GM23248 (cell line): ENCODE measurements at regions not wholly inside any gene's neighbourhood (a gene's known extent, or its start where the extent isn't known, plus 50 kb on each side); places are given as distances from the start of the nearest gene placed in this dataset.

Experiments
- DNase-seq: peaks from one replicate; pipeline ENCODE4 v3.0.0-alpha.2; 2015
- H2AFZ ChIP-seq: fragments of 200-600 bp; sonication (generic); 2 replicates; pipeline ENCODE4 v1.6.1; 2016; ENCODE audit warnings: antibody characterized with exemption
- H3F3A ChIP-seq: fragments of 200-600 bp; sonication (generic); 2 replicates; pipeline ENCODE4 v1.6.1; 2016; ENCODE audit warnings: mild to moderate bottlenecking, antibody characterized with exemption, mixed run types; ENCODE audit not compliant: insufficient read depth
- H3K27ac ChIP-seq: fragments of 200-600 bp; sonication (generic); 2 replicates; pipeline ENCODE4 v1.5.1; 2016; ENCODE audit warnings: mild to moderate bottlenecking
- H3K27me3 ChIP-seq: fragments of 200-600 bp; sonication (generic); replicated peaks from 2 replicates; pipeline ENCODE4 v1.6.1; 2016; ENCODE audit warnings: mild to moderate bottlenecking; ENCODE audit not compliant: insufficient read depth
- H3K36me3 ChIP-seq: fragments of 200-600 bp; sonication (generic); 2 replicates; pipeline ENCODE4 v1.6.1; 2016; ENCODE audit warnings: low read depth, mild to moderate bottlenecking
- H3K4me1 ChIP-seq: fragments of 200-600 bp; sonication (generic); 2 replicates; pipeline ENCODE4 v1.6.1; 2016; ENCODE audit warnings: mild to moderate bottlenecking; ENCODE audit not compliant: insufficient read depth
- H3K4me2 ChIP-seq: fragments of 200-600 bp; sonication (generic); one replicate; pipeline ENCODE4 v1.6.1; 2016; ENCODE audit warnings: mild to moderate bottlenecking; ENCODE audit not compliant: unreplicated experiment
- H3K4me3 ChIP-seq: fragments of 200-600 bp; sonication (generic); 2 replicates; pipeline ENCODE4 v1.5.1; 2016; ENCODE audit warnings: mild to moderate bottlenecking
- H3K79me2 ChIP-seq: fragments of 200-600 bp; sonication (generic); 2 replicates; pipeline ENCODE4 v1.6.1; 2016; ENCODE audit warnings: mild to moderate bottlenecking; ENCODE audit not compliant: insufficient read depth
- H3K9ac ChIP-seq: fragments of 200-600 bp; sonication (generic); 2 replicates; pipeline ENCODE4 v1.6.1; 2016; ENCODE audit warnings: mild to moderate bottlenecking
- H3K9me2 ChIP-seq: fragments of 200-600 bp; sonication (generic); 2 replicates; pipeline ENCODE4 v1.6.1; 2016; ENCODE audit warnings: mixed run types, mild to moderate bottlenecking, moderate library complexity; ENCODE audit not compliant: insufficient read depth
- H3K9me3 ChIP-seq: fragments of 200-600 bp; sonication (generic); one replicate; pipeline ENCODE4 v1.6.1; 2017; ENCODE audit warnings: low read depth
- H4K20me1 ChIP-seq: fragments of 200-600 bp; sonication (generic); 2 replicates; pipeline ENCODE4 v1.6.0; 2016; ENCODE audit not compliant: insufficient read depth
- EZH2 ChIP-seq: fragments of 200-600 bp; sonication (generic); IDR thresholded peaks from 2 replicates; pipeline ENCODE4 v1.6.1; 2018; ENCODE audit warnings: antibody characterized with exemption, mild to moderate bottlenecking; ENCODE audit not compliant: insufficient read depth, poor library complexity, severe bottlenecking
- EZH2phosphoT487 ChIP-seq: fragments of 200-600 bp; sonication (generic); IDR thresholded peaks from 2 replicates; pipeline ENCODE4 v1.6.1; 2018; ENCODE audit warnings: antibody characterized with exemption, moderate library complexity, mild to moderate bottlenecking, low read depth; ENCODE audit not compliant: insufficient read depth
- WGBS, 2 experiments: methylation state at CpG; one replicate each; pipeline ENCODE4 v1.1.6; 2015 to 2017; ENCODE audit warnings: low lambda C conversion rate in 2 of 2, low coverage in 1 of 2; ENCODE audit errors: missing lambda C conversion rate in 2 of 2; 5-methylcytosine and 5-hydroxymethylcytosine counted together
- in situ Hi-C: fragments of 300-500 bp; cut with MboI; formaldehyde crosslinking; loops from 2 replicates; pipeline ENCODE4 v1.15.0; 2020

DNA sequence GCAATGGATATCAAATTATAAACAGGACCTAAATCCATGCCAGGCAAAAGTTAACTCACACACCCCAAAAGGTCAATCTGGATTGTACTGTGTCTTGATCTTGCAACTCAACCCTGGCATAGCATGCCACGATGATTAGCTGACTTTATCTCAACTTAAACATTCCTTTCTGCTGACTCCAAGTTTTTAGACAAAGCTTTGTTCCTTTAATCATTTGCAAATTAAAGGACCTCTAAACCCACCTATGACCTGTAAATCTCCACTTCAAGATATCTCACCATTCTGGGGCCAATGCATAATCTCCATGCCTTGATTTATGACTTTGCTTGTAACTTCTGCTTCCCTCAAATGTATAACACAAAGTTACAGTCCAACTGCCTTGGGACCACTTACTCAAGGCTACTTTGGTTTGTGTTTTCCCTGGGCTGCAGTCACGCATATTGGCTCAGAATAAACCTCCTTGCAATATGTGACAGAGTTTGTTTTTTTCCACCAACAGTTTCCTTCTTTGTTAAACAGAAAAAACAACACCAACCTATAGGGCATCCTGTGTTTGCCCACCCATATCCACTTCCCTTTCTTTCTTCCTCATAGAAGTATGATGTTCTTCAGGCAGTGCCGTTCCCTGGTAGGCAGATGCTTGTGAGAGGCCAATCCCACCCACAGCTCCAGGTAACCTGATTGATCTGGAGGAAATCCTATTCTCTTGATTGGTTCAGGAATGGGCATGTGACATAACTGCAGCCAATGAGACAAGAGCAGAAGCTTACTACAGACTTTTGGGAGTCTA is 390.6 kb upstream of the ERCC4 start:
- Histone ChIP-seq H3K9me2 (no peaks in the 10 kb centered on the region), H3K27me3 (no peaks in the 10 kb centered on the region), H3K27ac (no peak overlapping the region), H3K4me1 (no peaks in the 10 kb centered on the region), H3K36me3 (no peaks in the 10 kb centered on the region), H3K79me2 (no peaks in the 10 kb centered on the region), H3K4me2 (no peak overlapping the region), H2AFZ (no peak overlapping the region), H3F3A (no peaks in the 10 kb centered on the region), H3K9me3 (no peaks in the 10 kb centered on the region), H3K9ac (no peak overlapping the region), H3K4me3 (no peak overlapping the region), H4K20me1 (no peaks in the 10 kb centered on the region)
- DNase-seq: no peak
- in situ Hi-C loops: no loop called here
- WGBS, 2 experiments: 26 to 33% methylated on average over 3 of the region's 3 CpGs
- TF ChIP-seq EZH2phosphoT487 (no peak), EZH2 (no peak)

DNA sequence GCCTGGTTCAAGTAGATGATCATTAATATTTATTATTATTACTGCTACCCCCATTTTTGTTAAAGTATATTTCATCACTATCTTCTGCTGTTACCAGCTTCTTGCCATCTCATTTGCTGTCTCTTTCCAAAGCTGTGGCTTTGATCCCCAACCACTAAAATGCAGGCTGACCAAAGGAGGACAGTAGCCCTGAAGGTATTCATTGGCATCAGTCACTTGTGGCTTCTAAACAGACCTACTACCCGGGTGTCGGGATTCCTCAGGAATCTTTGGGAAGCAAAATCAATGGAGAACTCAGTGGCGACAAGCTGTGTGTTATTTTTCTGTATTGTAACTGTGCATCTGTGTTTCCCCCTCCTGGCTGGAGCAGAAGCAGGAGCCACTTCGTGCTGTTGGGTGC is 379.2 kb upstream of the ERCC4 start:
- Histone ChIP-seq H3K4me1 (no peaks in the 10 kb centered on the region), H3K27me3 (no peaks in the 10 kb centered on the region), H3K4me3 (no peak overlapping the region), H3K9me3 (no peaks in the 10 kb centered on the region), H3K9me2 (no peaks in the 10 kb centered on the region), H3F3A (no peaks in the 10 kb centered on the region), H3K4me2 (no peak overlapping the region), H3K9ac (no peak overlapping the region), H3K79me2 (no peaks in the 10 kb centered on the region), H2AFZ (no peak overlapping the region), H3K27ac (no peak overlapping the region), H3K36me3 (no peaks in the 10 kb centered on the region), H4K20me1 (no peaks in the 10 kb centered on the region)
- no peak for TF ChIP-seq EZH2
- TF ChIP-seq EZH2phosphoT487: no peak
- 10 to 14% methylated on average over 4 of the region's 4 CpGs for WGBS, 2 experiments
- in situ Hi-C loops: no loop called here
- no peak for DNase-seq

DNA sequence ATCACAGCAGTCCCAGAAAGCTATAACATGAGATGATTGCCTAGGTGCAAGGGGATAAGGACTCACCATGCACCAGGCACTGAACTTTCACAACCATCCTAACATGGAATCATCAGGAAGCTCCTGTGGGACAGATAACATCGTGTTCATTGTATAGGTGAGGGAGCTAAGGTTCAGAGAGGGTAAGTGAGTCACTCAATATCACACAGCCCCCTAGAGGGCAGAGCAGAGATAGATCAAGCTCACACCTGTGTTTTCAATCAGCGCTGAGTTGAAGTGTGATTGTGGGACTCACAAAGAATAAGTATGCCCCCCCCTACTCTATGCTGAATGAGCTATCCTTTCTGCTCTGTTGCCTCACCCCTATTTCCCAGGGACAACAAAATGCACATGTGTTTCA is 377.7 kb upstream of the ERCC4 start:
- no peak overlapping the region for H3K4me2 ChIP-seq
- in situ Hi-C loops: no loop called here
- 3 to 15% methylated on average over 2 of the region's 2 CpGs for WGBS, 2 experiments
- no peak for DNase-seq
- H3K36me3 ChIP-seq: no peaks in the 10 kb centered on the region
- no peak overlapping the region for H3K4me3 ChIP-seq
- no peaks in the 10 kb centered on the region for H3K9me2 ChIP-seq
- H3K27me3 ChIP-seq: no peaks in the 10 kb centered on the region
- no peaks in the 10 kb centered on the region for H4K20me1 ChIP-seq
- no peak overlapping the region for H2AFZ ChIP-seq
- H3K79me2 ChIP-seq: no peaks in the 10 kb centered on the region
- no peak overlapping the region for H3K9ac ChIP-seq
- H3F3A ChIP-seq: no peaks in the 10 kb centered on the region
- no peaks in the 10 kb centered on the region for H3K4me1 ChIP-seq
- TF ChIP-seq EZH2 (no peak), EZH2phosphoT487 (no peak)
- H3K27ac ChIP-seq: no peak overlapping the region
- no peaks in the 10 kb centered on the region for H3K9me3 ChIP-seq

DNA sequence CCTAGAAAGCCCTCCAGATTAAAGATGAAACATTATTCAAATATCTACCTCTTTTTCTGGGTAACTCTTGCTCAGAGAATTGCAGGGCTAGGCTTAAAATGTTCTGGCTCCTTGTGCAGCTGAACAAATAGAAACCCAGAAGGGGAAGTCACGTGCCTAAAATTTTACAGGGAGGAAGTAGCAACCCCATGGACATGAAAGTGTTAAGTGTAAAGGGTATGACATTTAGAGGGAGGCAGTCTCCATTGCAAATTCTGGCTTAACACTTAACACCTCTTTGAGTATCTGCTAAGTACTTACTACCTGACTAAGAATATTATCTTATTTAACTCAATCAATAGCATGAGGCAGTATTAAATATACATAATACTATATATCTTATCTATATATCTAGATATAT is 376.1 kb upstream of the ERCC4 start:
- H2AFZ ChIP-seq: no peak overlapping the region
- in situ Hi-C loops: no loop called here
- H3K4me2 ChIP-seq: no peak overlapping the region
- no peak overlapping the region for H3K9ac ChIP-seq
- H3K4me3 ChIP-seq: no peak overlapping the region
- no peaks in the 10 kb centered on the region for H3K79me2 ChIP-seq
- TF ChIP-seq EZH2phosphoT487: no peak
- no peak for TF ChIP-seq EZH2
- H3K27ac ChIP-seq: no peak overlapping the region
- H3F3A ChIP-seq: no peaks in the 10 kb centered on the region
- H3K9me2 ChIP-seq: no peaks in the 10 kb centered on the region
- no peaks in the 10 kb centered on the region for H4K20me1 ChIP-seq
- no peaks in the 10 kb centered on the region for H3K4me1 ChIP-seq
- H3K36me3 ChIP-seq: no peaks in the 10 kb centered on the region
- H3K27me3 ChIP-seq: no peaks in the 10 kb centered on the region
- WGBS, 2 experiments: 0 to 17% methylated on average over 1 of the region's 1 CpG
- no peak for DNase-seq
- no peaks in the 10 kb centered on the region for H3K9me3 ChIP-seq
